Mesothelial cell of epicardium (in vitro differentiated cells): ENCODE measurements at regions not wholly inside any gene's neighbourhood (a gene's known extent, or its start where the extent isn't known, plus 50 kb on each side); places are given as distances from the start of the nearest gene placed in this dataset.

Source experiments
- DNase-seq, 2 experiments: peaks; one replicate each; pipeline ENCODE4 v3.0.0; 2021; ENCODE audit warnings: low spot score in 2 of 2; ENCODE audit not compliant: unreplicated experiment in 2 of 2
- H3K27ac Mint-ChIP-seq: 2 replicates; pipeline ENCODE4 v1.8.0; 2021; ENCODE audit warnings: mixed read lengths
- H3K27me3 Mint-ChIP-seq: 2 replicates; pipeline ENCODE4 v1.8.0; 2021; ENCODE audit warnings: low read depth, mixed read lengths
- H3K36me3 Mint-ChIP-seq: 2 replicates; pipeline ENCODE4 v1.8.0; 2021; ENCODE audit warnings: mixed read lengths
- H3K4me1 Mint-ChIP-seq: 2 replicates; pipeline ENCODE4 v1.8.0; 2021; ENCODE audit warnings: mixed read lengths
- H3K4me3 Mint-ChIP-seq: 2 replicates; pipeline ENCODE4 v1.8.0; 2021; ENCODE audit warnings: mild to moderate bottlenecking, moderate library complexity, mixed read lengths
- H3K9me3 Mint-ChIP-seq: 2 replicates; pipeline ENCODE4 v1.8.0; 2021; ENCODE audit warnings: mixed read lengths
- CTCF ChIP-seq: fragments of 200-600 bp; sonication (generic); IDR thresholded peaks from one replicate; pipeline ENCODE4 v1.5.0; 2021; ENCODE audit warnings: antibody characterized with exemption; ENCODE audit not compliant: unreplicated experiment

DNA sequence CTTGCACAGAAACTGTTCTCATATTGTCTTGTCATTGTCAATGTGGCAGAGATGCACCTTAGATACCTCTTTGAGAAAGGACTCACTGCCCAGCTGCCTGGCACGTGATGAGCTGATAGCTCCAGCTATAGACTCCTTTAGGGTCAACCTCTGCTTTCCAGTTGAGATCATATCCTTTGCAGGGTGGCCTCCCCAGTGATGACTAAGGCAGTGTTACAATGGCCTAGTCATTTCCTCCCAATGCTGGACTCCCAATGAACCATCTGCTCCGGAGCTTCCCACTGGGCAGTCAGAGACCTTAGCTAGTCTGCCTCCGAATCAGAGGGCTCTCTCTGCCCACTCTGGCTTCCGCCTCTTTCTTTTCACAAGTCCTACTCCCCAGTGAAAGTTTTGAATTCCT is 79.5 kb downstream of the CHRD start:
- no peak for DNase-seq
- Mint-ChIP-seq H3K27me3 (no peaks in the 10 kb centered on the region), H3K36me3 (no peaks in the 10 kb centered on the region), H3K27ac (no peak overlapping the region), H3K4me1 (no peaks in the 10 kb centered on the region), H3K9me3 (peaks cover 10% of the 10 kb centered on the region), H3K4me3 (no peak overlapping the region)
- TF ChIP-seq CTCF, result no peak

GRCh38 chr3:184460276-184460675 is 80.4 kb downstream of the CHRD start:
- no peak for DNase-seq
- no peak overlapping the region for H3K4me3 Mint-ChIP-seq
- no peaks in the 10 kb centered on the region for H3K36me3 Mint-ChIP-seq
- H3K4me1 Mint-ChIP-seq, result no peaks in the 10 kb centered on the region
- H3K27me3 Mint-ChIP-seq, result no peaks in the 10 kb centered on the region
- H3K27ac Mint-ChIP-seq, result no peak overlapping the region
- H3K9me3 Mint-ChIP-seq, result peaks cover 10% of the 10 kb centered on the region
- no peak for TF ChIP-seq CTCF

DNA sequence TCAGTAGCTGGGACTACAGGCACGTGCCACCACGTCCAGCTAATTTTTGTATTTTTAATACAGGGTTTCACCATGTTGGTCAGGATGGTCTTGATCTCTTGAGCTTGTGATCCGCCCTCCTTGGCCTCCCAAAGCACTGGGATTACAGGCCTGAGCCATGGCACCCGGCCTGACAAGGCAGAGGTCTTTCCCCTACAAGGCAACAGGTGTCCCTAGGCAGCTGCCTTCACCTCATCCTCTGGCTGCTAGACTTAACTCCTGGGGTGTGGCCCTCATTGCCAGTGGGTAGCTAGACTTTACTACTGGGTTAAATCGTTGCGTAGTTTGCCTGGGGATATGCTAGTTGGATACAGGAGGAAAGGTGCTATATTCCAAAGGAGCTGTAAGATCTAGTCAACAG is 81.4 kb downstream of the CHRD start:
- no peak overlapping the region for H3K4me3 Mint-ChIP-seq
- no peaks in the 10 kb centered on the region for H3K27me3 Mint-ChIP-seq
- no peaks in the 10 kb centered on the region for H3K4me1 Mint-ChIP-seq
- H3K27ac Mint-ChIP-seq, result no peak overlapping the region
- TF ChIP-seq CTCF, result no peak
- H3K36me3 Mint-ChIP-seq, result no peaks in the 10 kb centered on the region
- no peak for DNase-seq
- H3K9me3 Mint-ChIP-seq, result peaks cover 10% of the 10 kb centered on the region

DNA sequence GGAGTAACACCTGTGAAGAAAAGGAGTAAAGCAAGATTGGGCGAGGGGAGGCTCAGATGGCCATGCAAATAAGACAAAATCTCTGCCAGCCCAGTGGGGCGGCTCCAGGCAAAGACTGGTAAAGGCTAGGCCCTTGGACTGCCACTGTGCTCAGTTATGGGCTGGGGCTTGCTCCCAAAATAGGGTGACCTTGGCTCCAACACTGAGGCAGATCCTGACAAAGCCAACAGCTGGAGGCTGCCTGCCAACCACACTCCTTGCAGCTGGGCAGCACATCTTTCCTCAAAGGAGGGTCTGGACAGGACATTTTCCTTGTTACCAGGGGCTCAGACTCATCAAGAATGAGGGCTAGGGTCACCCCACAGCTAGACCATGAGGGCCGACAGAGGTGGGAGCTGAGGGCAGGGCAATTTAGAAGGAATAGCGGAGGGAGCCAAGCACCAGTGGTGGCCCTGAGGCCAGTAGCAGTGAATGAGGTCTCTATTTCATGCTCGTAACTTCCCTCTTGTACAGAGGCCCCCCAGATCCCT is 86.1 kb downstream of the CHRD start:
- no peak for DNase-seq
- TF ChIP-seq CTCF, result no peak
- H3K27ac Mint-ChIP-seq, result no peak overlapping the region

GRCh38 chr3:184466413-184466960 is 86.6 kb downstream of the CHRD start:
- Mint-ChIP-seq H3K9me3 (no peaks in the 10 kb centered on the region), H3K27ac (no peak overlapping the region), H3K4me3 (no peak overlapping the region), H3K36me3 (no peaks in the 10 kb centered on the region), H3K27me3 (no peaks in the 10 kb centered on the region), H3K4me1 (no peaks in the 10 kb centered on the region)
- no peak for DNase-seq
- no peak for TF ChIP-seq CTCF

More for the DNA sequence above, 86.1 kb downstream of the CHRD start:
- H3K4me3 Mint-ChIP-seq, result no peak overlapping the region
- H3K4me1 Mint-ChIP-seq, result no peaks in the 10 kb centered on the region
- H3K9me3 Mint-ChIP-seq, result no peaks in the 10 kb centered on the region
- no peaks in the 10 kb centered on the region for H3K36me3 Mint-ChIP-seq
- H3K27me3 Mint-ChIP-seq, result no peaks in the 10 kb centered on the region

- DNase-seq, result no peak
- Mint-ChIP-seq H3K4me3 (no peak overlapping the region), H3K4me1 (no peaks in the 10 kb centered on the region), H3K27ac (no peak overlapping the region), H3K36me3 (no peaks in the 10 kb centered on the region), H3K27me3 (no peaks in the 10 kb centered on the region), H3K9me3 (no peaks in the 10 kb centered on the region)
- no peak for TF ChIP-seq CTCF
These were observed 87.3 kb downstream of the CHRD start for GRCh38 chr3:184467171-184467570.
